Loucy (cell line): ENCODE measurements at regions not wholly inside any gene's neighbourhood (a gene's known extent, or its start where the extent isn't known, plus 50 kb on each side); places are given as distances from the start of the nearest gene placed in this dataset.

Source experiments
- H2AFZ ChIP-seq: fragments of 200-600 bp; sonication (generic); 2 replicates; pipeline ENCODE4 v1.6.0; 2016; ENCODE audit warnings: antibody characterized with exemption, mild to moderate bottlenecking, low read length, moderate library complexity
- H3F3A ChIP-seq: fragments of 200-600 bp; 2 replicates; pipeline ENCODE4 v1.6.0; 2016; ENCODE audit warnings: antibody characterized with exemption, low read depth, mild to moderate bottlenecking
- H3K27me3 ChIP-seq: fragments of 200-600 bp; sonication (generic); 2 replicates; pipeline ENCODE4 v1.6.1; 2014; ENCODE audit warnings: low read length, mild to moderate bottlenecking; ENCODE audit not compliant: insufficient read depth, poor library complexity, severe bottlenecking
- H3K36me3 ChIP-seq: fragments of 200-600 bp; sonication (generic); 2 replicates; pipeline ENCODE4 v1.6.1; 2016; ENCODE audit warnings: low read length; ENCODE audit not compliant: insufficient read depth
- H3K4me1 ChIP-seq: fragments of 200-600 bp; sonication (generic); 2 replicates; pipeline ENCODE4 v1.5.1; 2014; ENCODE audit warnings: low read length, mild to moderate bottlenecking; ENCODE audit not compliant: insufficient read depth, poor library complexity, severe bottlenecking
- H3K4me2 ChIP-seq: fragments of 200-600 bp; sonication (generic); 2 replicates; pipeline ENCODE4 v1.6.0; 2014; ENCODE audit warnings: antibody characterized with exemption, low read length, low read depth, mild to moderate bottlenecking; ENCODE audit not compliant: poor library complexity, severe bottlenecking
- H3K4me3 ChIP-seq: fragments of 200-600 bp; sonication (generic); 2 replicates; pipeline ENCODE4 v1.5.1; 2014; ENCODE audit warnings: low read length, mild to moderate bottlenecking, mixed read lengths; ENCODE audit not compliant: poor library complexity, severe bottlenecking
- H3K79me2 ChIP-seq: fragments of 200-600 bp; sonication (generic); 2 replicates; pipeline ENCODE4 v1.6.1; 2014; ENCODE audit warnings: low read length; ENCODE audit not compliant: insufficient read depth
- H3K9ac ChIP-seq: fragments of 200-600 bp; sonication (generic); 2 replicates; pipeline ENCODE4 v1.6.0; 2014; ENCODE audit warnings: mild to moderate bottlenecking, low read depth, low read length, moderate library complexity; ENCODE audit not compliant: poor library complexity, severe bottlenecking
- H3K9me2 ChIP-seq: fragments of 200-600 bp; sonication (generic); replicated peaks from 2 replicates; pipeline ENCODE4 v1.6.1; 2016; ENCODE audit warnings: low read depth, low read length, mixed read lengths
- H3K9me3 ChIP-seq: fragments of 200-600 bp; sonication (generic); 2 replicates; pipeline ENCODE4 v1.6.1; 2014; ENCODE audit warnings: mild to moderate bottlenecking, antibody characterized with exemption, low read length, low read depth; ENCODE audit not compliant: insufficient read depth
- H4K20me1 ChIP-seq: fragments of 200-600 bp; sonication (generic); 2 replicates; pipeline ENCODE4 v1.6.0; 2014; ENCODE audit warnings: antibody characterized with exemption, low read length, mild to moderate bottlenecking; ENCODE audit not compliant: insufficient read depth, poor library complexity, severe bottlenecking
- CTCF ChIP-seq: fragments of 200-600 bp; sonication (generic); conservative IDR thresholded peaks from 2 replicates; pipeline ENCODE4 v1.5.1; 2014; ENCODE audit warnings: mild to moderate bottlenecking, antibody characterized with exemption, low read length
- EZH2phosphoT487 ChIP-seq: fragments of 200-600 bp; IDR thresholded peaks from 2 replicates; pipeline ENCODE4 v1.6.1; 2018; ENCODE audit warnings: antibody characterized with exemption, mild to moderate bottlenecking, moderate library complexity, borderline replicate concordance

- Histone ChIP-seq H3K4me2 (no peak overlapping the region), H3K9ac (no peak overlapping the region), H3K79me2 (no peaks in the 10 kb centered on the region), H3K9me3 (no peaks in the 10 kb centered on the region), H3K9me2 (no peaks in the 10 kb centered on the region), H3K4me3 (no peak overlapping the region), H4K20me1 (no peaks in the 10 kb centered on the region), H3F3A (0 out of 2 replicates have a peak, but pooled peaks cover 4% of the 10 kb centered on the region), H3K27me3 (no peaks in the 10 kb centered on the region), H2AFZ (no peak overlapping the region), H3K36me3 (no peaks in the 10 kb centered on the region), H3K4me1 (peaks cover 80% of the 10 kb centered on the region)
- TF ChIP-seq CTCF (no peak), EZH2phosphoT487 (no peak)
Measured at GRCh38 chr2:172249986-172250385, 147.3 kb upstream of the DLX2 start.

DNA sequence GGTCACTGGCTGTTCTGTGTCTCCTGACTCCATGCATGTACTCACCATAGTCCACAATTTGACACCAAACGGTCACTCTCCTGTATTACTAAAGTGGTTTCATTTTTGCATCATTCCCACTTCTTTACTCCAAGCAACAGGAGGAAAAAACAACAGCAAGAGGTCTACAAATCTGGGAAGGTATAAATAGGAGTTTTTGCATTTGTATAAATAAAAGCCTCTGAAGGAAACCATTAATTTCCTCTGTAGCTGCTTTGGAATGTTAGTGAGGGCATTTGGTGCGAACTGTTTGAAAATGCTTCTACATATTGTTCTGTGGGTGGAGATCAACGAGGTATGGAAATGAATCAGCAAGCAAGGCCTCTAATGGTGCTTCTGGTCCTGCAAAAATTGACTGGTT, 148.5 kb upstream of the DLX2 start:
- peak overlapping the region; percentile 50 for H3K9ac ChIP-seq
- H3K36me3 ChIP-seq = no peaks in the 10 kb centered on the region
- peak overlapping the region; percentile 44 for H2AFZ ChIP-seq
- TF ChIP-seq EZH2phosphoT487 (no peak), CTCF (no peak)
- no peaks in the 10 kb centered on the region for H3K9me3 ChIP-seq
- peak overlapping the region; percentile 61 for H3K4me2 ChIP-seq
- H3F3A ChIP-seq = 0 out of 2 replicates have a peak, but pooled peaks cover 4% of the 10 kb centered on the region
- no peaks in the 10 kb centered on the region for H4K20me1 ChIP-seq
- H3K4me3 ChIP-seq = no peak overlapping the region
- H3K27me3 ChIP-seq = no peaks in the 10 kb centered on the region
- no peaks in the 10 kb centered on the region for H3K9me2 ChIP-seq
- peaks cover 68% of the 10 kb centered on the region for H3K4me1 ChIP-seq
- no peaks in the 10 kb centered on the region for H3K79me2 ChIP-seq

DNA sequence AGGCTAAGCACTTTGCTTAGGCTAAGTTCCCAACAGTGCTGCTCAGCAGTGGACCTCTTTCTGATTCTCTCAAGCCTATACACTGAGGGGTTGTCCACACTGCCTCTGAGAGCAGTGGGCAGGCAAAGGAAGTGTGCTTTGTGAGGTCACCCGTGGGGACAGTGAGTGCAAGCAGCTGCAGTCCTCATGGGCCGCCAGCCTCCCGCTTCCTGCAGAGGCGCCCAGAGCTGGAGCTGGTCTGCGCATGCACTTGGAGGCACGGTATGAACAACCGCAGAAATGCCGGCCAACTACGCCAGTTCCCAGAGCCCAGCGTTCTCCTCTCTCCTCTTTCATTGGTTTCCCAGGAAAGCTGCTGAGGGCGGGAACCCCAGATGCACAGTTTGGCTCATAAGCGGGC, 149.5 kb upstream of the DLX2 start:
- no peaks in the 10 kb centered on the region for H3K9me3 ChIP-seq
- peaks cover 59% of the 10 kb centered on the region for H3K4me1 ChIP-seq
- H3K9ac ChIP-seq = peak overlapping the region; percentile 50
- no peaks in the 10 kb centered on the region for H3K36me3 ChIP-seq
- H3K27me3 ChIP-seq = no peaks in the 10 kb centered on the region
- TF ChIP-seq CTCF (no peak), EZH2phosphoT487 (no peak)
- no peak overlapping the region for H2AFZ ChIP-seq
- H3F3A ChIP-seq = 0 out of 2 replicates have a peak, but pooled peaks cover 4% of the 10 kb centered on the region
- peak overlapping the region; percentile 25 for H3K4me3 ChIP-seq
- peak overlapping the region; percentile 61 for H3K4me2 ChIP-seq
- H3K79me2 ChIP-seq = no peaks in the 10 kb centered on the region
- H3K9me2 ChIP-seq = no peaks in the 10 kb centered on the region
- no peaks in the 10 kb centered on the region for H4K20me1 ChIP-seq
